NT2/D1 (cell line): ENCODE measurements at regions not wholly inside any gene's neighbourhood (a gene's known extent, or its start where the extent isn't known, plus 50 kb on each side); places are given as distances from the start of the nearest gene placed in this dataset.

Experiments
- SUZ12 ChIP-seq: IDR thresholded peaks from 2 replicates; pipeline ENCODE4 v1.6.1; 2011; ENCODE audit not compliant: insufficient read length, insufficient read depth; ENCODE audit errors: extremely low read depth
- YY1 ChIP-seq: IDR thresholded peaks from 2 replicates; pipeline ENCODE4 v1.6.1; 2011; ENCODE audit not compliant: insufficient read length, insufficient read depth
- ZNF274 ChIP-seq: IDR thresholded peaks from 2 replicates; pipeline ENCODE4 v1.6.1; 2011; ENCODE audit warnings: mild to moderate bottlenecking, low read depth, low read length

DNA sequence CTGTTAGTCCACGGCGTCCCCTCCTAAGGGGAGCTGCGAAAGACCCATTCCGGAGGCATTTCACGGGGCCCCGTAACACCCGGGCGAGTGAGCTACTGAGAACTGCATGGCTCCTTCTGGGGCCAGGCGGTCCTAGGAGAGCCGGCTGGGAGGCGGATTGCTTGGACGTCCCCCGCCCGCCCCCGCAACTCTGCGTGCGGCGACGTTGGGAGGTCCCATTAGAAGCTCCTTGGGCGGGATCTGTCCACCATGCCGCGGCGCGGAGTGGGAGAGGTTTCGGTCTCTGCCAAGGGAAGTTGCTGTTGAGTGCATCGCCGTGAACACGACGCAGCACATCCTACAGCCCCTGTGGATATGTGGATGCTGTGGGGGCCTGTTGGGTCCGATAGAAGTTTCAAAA, 85.4 kb upstream of the IGFBP7 start:
- TF ChIP-seq ZNF274 (no peak), SUZ12 (no peak), YY1 (no peak)
